ENCODE measurements at regions not wholly inside any gene's neighbourhood (a gene's known extent, or its start where the extent isn't known, plus 50 kb on each side); places are given as distances from the start of the nearest gene placed in this dataset.
A peak's percentile ranks its signal among the peaks of the same experiment; 100 is the strongest.
"Not testable (repeated sequence)": the region's sequence is repeated elsewhere in the genome, so short reads cannot be mapped to it uniquely, and the experiment has no call there.

DNA sequence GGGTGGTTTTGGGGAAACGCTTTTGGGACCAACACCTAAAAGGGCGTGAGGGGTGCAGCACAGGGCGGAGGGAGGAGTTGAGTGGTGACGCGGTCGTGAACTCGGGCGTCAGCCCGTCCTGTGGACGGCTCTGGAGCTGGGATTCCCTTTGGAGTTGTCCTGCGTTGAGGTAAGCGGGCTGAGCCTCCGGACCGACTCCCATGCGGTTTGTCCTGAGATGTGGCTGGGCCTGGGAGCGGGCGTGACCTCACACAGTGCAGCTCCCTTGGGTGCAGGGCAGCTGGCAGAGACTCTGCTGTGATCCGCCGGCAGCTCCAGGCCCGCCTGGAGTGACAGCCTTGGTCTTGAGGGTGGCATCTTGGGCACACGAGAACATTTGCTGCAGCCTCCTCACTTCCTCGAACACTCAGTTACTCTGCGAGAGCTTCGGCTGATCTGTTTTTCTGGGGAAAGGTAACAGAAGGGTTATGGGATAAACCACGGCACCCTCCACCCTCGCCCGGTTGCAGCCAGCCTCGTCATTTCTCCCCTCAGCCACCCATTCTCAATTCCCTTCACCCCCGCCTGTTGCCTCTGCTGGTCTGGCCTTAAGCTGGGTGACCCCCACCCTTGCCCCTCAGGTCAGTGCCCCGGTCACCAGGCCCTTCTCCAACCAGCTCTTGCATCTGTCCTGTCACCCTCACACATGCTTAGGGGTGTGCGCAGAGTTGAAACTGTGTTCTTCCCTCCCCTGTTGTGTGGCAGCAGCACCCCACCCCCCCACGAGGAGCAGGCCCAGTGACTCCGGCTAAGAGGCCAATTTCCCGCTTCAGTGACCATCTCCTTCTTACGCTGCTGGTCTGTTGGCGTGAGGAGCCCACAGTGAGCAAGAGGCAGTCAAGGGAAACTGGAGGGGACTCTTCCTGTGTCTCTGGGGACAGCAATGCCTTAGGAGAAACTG lies 94.2 kb upstream of the COL5A1 start:
- DNase-seq = no peak

DNA sequence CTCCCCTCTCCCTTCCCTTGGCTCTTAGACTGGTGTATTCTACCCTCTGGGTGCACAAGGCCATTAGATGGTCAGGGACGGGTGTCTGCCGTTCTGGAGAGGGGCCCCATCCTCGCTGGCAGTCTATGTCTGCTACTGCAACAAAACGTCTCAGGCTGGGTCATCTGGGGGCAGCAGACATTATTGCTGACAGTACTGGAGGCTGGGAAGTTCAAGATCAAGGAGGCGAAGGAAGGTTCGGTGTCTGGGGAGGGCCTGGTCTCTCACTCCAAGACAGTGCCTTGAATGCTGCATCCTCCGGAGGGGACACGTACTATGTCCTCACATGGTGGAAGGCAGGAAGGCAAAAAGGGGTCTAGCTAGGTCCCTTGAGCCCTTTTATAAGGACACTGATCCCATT lies 93.4 kb upstream of the COL5A1 start:
- no peak for DNase-seq

DNA sequence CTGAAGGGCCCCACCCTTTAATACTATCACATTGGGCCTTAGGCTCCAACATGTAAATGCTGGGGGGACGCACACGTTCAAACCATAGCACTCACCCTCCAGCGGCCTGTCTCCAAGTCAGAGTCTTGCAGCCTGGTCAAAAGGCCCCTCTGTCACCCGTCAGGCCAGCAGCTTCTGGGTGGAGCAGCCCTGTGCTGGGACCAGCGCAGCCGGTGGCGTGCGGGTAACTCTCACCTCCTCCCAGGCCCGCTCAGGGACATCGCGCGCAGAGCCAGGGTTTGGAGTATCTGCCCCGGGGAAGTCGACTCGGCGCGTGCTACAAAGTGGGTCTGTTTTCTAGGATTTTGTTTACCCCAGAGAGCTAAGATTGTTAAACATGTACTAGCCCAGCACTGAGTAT lies 93.0 kb upstream of the COL5A1 start:
- no peak for DNase-seq

DNA sequence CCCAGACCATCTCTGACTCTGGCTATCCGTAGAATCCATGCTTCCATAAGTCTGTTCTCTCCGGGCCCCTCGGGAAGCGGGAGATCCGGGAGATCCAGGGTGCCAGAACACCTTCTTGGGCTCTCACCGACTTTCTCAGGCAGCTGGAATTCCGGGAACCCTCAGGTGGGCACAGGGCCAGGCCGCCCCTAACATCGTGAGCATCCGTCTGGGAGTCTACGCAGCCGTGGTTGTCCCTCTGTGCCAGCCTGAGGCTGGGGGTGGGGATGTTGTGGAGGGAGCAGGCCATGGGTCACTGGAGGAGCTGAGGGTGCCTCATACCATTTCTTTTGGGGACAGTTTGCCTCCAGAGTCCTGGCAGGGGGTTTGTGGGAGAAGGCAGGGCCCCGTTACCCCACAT lies 92.3 kb upstream of the COL5A1 start:
- no peak for DNase-seq

DNA sequence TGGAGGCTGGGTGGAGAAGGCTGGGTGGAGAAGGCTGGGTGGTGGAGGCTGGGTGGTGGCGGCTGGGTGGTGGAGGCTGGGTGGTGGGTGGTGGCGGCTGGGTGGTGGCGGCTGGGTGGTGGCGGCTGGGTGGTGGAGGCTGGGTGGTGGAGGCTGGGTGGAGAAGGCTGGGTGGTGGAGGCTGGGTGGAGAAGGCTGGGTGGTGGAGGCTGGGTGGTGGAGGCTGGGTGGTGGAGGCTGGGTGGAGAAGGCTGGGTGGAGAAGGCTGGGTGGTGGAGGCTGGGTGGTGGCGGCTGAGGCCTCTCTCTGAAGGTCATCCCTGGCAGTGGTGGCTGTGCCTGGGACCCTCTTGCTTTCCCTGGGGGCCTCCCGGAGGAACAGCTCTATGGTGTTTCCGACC lies 91.5 kb upstream of the COL5A1 start:
- not testable (repeated sequence) for DNase-seq

DNA sequence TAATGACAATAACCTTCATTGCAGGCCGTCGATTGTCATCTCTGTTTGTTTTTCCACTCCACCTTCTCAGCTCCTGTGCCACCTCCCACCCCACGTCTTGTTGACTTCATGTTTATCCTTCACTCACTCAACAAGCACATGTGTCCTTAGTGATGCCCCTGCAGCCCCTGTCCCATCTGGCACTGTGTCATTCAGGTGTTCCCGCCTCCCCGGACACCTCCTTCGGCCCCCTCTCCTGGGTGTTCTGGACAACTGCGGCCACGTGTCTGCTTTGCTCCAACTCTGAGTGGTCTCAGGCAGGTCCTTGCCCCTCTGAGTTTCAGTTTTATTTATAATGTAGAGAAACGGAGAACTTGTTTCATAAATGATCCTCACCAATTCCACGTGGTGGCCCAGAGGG lies 91.0 kb upstream of the COL5A1 start:
- DNase-seq = no peak

DNA sequence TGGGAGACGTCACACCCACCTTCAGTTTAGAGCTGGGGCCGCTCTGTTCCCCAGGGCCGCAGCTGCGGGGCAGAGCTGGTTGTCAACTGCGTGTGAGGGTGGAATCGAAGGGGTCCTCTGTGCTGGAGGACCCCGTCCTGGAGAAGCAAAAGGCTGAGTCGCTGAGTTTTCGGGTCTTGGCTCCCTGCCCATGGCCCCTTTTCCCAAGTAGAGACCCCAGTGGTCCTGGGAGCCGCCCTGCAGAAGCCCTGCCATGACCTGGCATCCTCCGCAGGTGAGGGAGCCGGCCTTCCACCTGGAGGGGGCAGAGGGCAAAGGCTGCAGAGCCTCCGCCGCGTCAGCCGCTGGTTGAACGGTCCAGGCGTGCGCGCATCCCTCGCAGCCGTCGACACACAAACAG lies 90.4 kb upstream of the COL5A1 start:
- no peak for DNase-seq

DNA sequence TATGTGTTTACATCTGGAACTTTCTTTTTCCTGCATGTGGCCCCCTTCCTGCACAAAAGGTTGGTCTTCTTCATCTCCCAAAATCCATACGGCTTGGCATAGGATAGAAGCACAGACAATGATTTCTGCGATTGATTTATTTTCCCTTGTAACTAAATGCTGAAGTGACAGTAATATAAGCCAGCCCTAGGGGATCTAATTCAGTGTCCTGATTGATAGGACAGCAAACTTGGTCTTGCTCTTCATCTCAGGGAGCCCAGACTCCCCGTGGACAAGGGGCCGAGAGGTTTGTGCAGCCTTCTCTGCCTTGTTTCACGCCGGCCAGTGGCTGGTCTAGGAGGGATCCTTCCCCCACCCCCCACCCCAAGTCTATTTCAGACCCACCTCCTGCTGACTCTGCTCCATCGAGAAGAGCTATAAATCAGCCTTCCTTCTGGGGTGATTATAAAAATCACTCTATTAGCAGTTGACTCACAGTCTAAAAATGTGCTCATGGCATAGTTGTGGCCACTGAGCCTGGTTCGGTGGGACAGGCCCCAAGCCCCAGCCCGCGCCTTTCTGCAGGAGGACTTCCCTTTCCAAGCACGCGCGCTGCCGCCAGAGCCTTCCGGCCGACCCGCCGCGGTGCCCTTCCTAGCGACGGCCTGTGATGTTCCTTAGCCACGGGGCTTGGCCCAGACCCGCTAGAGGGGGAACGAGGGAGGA lies 89.8 kb upstream of the COL5A1 start:
- peak; percentile 14 for DNase-seq

DNA sequence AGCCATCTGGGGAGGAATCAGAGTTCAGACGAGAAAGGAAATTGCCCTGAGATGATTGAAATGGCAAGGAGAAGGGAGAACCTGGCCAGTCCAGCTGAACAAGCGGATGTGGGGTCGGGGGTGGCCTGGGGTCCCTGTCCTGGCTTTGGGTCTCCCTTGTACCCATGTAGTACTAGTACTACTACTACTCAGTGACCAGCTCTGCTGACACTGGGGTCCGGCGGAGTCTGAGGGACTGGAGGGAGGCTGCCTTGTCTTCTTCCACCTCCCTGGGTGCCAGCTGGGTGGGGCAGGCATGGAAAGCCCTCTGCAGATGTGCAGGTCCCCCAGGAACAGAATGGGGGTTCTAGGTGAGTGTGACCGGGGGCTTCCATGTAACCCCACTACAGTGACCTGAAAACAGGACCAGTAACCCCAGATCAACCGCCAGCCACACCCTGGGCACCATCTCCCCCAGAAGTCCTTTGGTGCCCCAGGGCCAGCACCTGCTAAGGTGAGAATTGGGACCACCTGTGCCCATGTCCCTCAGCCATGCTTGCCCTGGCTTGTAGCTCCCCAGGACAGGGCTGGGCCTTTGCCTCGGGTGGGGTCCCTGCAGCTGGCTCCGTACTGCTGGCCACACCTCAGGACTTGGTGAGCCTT lies 89.1 kb upstream of the COL5A1 start:
- DNase-seq = no peak

DNA sequence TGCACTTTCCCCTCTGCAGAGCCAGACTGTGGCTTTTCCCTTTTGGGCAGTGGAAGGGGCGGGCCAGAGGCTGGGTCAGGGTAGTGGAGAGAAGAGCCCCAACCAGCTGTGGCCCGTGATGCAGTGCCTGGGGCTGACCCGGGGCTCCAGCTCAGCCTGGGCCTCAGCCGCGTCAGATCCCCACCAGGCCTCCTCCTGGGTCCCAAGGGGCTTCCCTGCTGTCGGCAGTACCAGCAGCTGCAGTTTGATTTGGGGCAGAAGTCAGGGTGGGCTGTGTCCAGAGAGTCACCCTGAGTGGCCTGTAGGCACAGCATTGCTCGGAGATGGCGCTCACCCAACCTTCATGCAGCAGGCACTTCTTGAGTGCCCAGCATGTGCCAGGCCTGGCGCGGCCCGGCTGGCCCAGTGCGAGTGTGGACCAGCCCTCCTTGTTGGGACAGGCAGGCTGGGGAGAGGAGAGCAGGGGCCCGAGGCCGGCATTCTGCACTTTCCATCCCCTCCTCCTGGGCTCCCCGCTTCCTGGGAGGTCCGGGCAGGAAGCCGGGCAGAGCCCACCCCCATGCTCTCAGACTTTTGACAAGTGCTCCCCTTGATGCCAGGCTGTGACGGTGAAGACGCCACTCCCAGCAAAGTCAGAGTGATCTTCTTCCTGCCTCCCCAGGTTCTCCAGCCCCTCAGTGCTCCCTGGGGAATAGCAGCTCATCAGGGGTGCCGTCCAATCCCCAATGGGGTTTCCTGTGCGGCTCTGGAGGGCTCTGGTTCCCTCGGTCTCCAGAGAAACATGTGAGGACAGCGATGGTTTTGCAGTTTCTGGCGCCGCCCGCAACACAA lies 88.3 kb upstream of the COL5A1 start:
- no peak for DNase-seq

DNA sequence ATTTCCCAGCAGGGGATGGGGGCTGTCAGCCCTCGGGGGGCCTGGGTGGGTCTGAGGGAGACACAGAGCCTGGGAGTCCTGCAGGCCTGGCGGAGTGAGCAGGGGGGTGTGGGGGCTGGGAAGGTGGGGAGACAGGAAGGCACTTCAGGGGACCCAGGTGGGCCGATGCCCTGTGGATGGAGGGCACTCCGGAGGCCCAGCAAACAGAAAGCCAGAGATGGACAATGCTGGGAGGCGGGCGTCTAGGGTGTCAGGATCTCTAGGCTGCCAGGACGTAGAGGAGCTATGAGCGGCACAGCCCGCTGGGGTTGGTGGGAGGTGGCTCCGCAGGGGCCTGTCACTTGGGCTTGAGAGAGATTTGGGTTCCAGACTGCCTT lies 87.6 kb upstream of the COL5A1 start:
- no peak for DNase-seq

DNA sequence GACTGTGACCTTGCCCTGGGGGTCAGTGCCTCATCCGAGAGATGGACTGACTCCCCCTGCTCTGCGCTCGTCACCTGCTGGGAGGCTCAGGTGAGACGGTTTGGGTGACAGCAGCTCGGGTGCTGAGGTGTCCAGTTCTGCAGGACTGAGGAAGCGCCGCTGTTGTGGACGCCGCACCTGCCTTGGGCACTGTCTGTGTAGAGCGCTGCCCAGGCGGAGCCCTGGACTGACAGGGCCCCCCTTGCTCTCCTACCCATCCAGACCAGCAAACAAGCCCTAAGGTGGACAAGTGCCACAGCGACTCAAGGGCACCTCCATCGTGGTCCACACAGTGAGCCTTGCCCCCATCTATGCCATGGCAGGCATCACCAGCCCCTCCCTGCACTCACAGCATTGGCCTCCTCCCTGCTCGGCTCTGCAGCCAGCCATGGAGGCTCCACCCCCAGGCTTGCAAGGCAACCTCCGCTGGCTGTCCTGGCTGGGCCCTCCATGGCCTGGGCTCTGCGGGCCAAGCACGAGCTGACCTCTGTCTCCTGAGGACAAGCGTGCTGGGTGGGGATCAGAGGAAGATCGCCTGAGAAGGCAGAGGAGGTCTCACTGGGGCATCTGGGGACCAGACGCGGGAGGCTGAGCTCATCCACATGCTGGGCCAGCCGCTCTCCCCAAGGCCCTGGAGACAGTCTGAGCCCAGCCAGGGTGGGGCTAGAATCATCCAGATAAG lies 87.1 kb upstream of the COL5A1 start:
- no peak for DNase-seq

DNA sequence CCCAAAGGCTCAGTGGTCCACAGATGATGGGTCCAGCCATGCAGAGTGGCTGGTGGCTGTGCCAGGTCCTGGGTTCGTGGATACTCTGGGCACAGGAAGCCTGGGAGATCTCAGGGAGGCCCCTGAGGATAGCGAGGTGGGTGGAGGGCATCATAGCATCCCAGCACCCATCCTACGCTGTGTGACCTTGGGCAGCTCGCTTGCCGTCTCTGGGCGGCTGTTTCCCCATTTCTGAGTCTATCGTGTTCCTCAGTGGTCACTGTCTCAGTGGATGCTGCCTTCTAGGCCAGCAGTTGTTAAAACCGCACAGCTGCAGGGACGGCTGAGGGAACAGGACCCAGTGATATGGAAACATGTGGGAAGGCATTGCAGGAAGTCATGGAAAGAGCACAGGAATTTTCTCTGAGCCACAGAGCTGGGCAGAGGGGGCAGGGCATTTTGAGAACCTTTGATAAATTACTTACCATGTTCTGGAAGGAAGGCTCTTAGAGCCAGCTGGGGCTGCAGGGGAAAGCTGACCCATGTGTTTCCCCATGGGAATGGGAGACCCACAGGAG lies 86.4 kb upstream of the COL5A1 start:
- no peak for DNase-seq

DNA sequence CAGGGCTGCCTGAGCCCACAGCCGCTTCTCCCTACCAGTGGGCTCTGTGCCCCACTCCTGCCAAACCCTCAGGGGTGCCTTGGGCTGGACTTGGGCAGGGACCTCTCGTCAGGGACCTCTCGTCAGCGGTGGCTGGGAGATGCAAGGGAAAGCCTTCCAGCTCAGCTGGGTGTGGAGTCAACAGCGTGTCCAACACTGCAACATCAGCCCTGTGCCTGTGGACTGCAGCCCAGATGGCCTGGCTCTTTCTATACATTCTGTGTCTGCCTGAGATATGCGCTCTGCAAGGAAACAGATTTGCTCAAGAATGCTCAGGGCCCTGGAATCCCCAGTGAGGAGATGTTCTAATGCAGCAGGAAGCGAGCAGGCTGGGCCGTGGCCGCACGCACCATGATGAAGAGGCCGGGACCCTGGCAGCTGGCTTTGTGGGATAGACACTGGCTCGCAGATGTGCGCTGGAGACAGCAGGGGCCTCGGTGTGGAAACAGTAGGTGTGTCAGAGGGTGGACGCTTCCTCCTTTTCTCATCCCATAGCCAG lies 85.0 kb upstream of the COL5A1 start:
- DNase-seq = no peak

DNA sequence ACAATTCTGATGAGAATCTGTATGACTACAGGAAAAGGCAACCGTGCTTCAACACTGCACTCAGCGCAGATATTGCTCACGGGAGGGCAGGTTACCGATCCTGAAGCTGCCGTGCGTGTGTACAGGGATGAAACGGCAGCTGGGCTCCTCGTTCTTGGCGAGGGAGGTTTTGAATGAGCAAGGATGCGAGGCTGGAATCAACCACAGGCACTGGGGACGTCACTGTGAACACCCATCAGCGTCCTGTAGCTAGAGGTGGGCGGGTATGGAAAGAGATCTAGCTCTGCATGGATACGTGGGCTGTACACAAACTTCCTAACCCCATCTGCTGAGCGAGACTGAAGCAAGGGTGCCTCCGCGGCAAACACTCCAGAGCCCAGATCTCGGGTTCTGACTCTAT lies 84.3 kb upstream of the COL5A1 start:
- no peak for DNase-seq

DNA sequence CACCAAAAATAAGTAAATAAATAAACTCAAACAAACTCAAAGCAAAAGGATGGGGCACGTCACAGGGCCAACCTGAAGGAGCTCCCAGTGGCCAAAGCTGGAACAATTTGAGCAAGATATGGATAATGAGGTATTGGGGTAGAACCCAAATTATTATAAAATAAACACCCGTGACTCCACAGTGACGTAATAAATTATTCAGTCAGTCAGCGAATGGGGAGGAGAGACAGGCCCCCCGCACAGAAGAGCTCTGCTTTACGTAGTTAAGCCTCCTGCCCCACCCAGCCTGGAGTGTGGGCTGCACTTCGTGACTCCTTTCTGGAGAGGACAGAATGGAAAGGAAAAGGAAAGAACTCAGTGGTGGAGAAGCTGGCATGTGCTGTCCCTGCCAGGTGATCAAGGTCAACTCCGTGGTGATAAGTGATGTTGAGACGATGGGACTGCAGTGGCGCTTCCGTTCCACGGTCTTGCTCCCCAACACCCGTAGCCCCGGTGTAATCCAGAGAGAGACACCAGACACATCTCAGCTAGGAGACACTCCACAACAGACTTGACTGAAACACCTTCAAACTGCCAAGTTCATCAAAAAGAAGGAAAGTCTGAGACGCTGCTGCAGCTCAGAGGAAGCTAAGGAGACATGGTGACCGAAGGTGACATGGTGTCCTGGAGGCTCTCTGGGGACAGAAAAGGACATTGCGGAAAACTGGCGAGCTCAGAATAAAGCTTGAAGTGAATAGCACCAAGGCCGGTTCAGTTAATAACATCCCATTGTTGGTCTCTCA lies 83.3 kb upstream of the COL5A1 start:
- DNase-seq = no peak

DNA sequence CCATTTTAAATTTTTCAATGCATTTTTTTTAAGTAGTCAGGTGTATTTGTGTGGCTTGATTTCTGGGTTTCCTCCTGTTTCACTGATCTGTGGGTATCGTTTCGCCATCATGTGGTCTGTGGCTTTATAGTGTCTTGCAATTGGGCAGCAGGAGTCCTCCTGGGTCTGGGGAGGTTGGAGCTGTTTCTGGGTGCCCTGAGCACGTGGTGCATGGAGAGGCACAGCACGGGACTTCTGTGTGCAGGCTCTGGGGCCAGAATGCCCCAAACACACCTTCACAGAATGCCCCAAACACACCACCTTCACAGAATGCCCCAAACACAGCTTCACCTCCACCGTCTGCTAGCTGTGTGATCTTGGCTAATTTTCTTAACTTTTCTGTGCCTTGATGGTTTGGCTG lies 82.6 kb upstream of the COL5A1 start:
- no peak for DNase-seq

DNA sequence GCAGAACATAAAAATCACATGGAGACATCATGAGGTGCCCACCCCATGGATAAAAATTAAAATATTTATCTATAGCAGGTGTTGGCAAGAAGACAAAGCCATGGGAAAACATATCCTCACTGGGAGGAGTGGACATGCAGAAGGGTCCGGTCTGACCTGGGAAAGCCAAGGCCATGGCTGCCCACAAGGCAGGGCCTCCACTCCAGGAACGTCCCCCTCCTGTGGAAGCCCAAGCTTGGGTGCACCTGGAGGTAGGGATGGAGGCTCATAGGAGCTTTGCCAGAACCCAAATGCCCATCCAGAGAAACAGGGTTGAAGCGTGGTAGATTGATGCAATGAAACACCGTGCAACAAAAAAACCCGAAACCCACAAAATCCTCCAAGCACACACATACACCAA lies 81.4 kb upstream of the COL5A1 start:
- DNase-seq = no peak

DNA sequence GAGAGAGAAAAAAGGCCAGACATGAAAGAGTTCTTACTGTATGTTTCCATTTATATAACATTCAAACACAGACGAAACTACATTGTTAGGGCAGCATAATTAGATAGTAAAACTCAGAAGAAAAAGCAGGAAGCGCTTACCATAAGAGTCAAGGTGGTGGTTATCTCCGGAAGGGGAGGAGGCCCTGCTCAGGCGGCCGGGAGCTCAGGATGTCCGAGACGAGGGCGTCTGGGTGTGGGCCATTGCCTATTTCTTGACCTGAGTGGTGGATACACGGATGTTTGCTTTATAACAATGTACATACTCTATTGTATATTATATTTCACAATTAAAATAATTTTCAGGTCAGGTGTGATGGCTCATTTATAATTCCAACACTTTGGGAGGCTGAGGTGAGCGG lies 80.9 kb upstream of the COL5A1 start:
- DNase-seq = no peak

DNA sequence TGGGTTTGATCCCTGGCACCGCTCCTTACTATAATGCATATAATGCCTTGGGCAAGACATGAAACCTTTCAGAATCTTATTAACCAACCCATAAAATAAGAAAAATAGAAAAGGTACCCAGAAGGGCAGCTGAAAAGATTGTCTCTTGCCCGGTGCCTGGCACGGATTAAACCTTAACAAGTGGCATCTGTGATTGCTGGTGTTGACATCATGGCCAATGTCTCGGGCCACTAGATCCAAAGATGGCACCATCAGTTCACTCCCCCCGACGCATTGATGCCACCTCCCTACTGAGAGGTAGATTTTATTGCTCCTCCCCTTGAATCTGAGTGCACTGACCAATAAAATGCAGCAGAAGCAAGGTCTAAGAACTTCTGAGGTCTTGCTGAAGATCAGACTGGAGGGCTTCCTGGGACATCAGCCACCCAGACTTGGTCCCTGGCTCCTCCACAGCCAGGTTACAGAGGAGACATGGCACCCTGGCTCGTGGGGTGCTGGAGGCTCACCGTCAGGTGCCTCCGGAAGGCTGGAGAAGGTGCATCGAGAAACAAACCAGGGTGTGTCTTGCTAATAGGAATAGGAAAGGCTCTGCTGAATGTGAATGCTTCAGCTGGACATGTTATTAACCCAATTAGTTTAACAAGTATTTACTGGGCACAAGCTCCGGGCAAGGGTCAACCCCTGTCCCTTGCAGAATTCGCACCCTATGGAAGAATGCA lies 80.0 kb upstream of the COL5A1 start:
- no peak for DNase-seq

All from inflammatory macrophage treated with lipopolysaccharide for 4 hours (primary cell).